ENCODE measurements at regions not wholly inside any gene's neighbourhood (a gene's known extent, or its start where the extent isn't known, plus 50 kb on each side); places are given as distances from the start of the nearest gene placed in this dataset.

DNA sequence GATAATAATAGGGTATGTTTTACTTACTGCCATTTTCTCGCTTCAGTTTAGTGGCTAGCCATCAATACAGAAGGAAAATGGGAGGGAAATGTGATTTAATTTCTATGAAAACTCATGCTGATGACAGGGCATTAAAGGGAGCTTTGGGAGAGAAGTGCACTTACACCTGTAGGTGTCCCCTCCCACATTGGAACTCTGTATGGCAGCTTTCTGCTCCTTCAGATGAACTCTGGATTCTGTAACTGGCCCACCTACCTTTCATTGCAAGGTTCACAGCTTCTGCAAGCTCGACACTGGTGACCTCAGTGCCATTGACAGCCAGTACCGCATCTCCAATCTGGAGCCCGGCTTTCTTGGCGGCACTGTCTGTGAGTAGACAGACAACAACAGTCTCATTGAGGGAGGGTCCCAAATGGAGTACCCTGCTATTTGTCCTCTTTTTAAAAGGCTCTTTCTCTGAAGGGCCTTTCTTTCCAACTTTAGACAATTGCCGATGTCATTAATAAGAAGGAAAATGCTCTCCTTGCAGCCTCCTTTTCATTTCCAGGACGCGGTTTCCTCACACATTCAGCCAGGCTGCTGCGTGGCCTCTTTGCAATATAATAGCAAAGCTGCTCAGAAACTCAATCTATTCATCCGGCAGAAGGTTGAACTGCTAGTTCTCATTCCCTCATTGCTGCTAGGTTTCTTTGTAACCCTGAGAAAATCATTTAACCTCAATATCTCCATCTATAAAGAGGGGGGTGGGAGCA lies 63.6 kb downstream of the NUDT12 start:
- POLR2A ChIA-PET, result no interaction called here
- Histone ChIP-seq H3K36me3 (replicated peaks in 1 of 2; ENCODE audit: control extremely low read depth in 1 of 2, control insufficient read depth in 1 of 2, extremely low read depth in 1 of 2, insufficient read depth in 2 of 2, low read length in 1 of 2) (no peaks in the 10 kb centered on the region), H3K27me3 (replicated peaks in 1 of 4; ENCODE audit: control extremely low read depth in 1 of 4, control insufficient read depth in 3 of 4, insufficient read depth in 4 of 4, low read length in 3 of 4) (no peaks in the 10 kb centered on the region), H3K27ac (ENCODE audit: low read length in 2 of 2) (no peak overlapping the region), H3K4me2 (replicated peaks; ENCODE audit: low read depth, low read length, poor library complexity, severe bottlenecking) (no peak overlapping the region), H3K4me3 (ENCODE audit: control extremely low read depth in 1 of 5, extremely low read depth in 1 of 5, insufficient read depth in 1 of 5, low read depth in 2 of 5, low read length in 4 of 5) (no peak overlapping the region), H3K9ac (ENCODE audit: low read length) (no peak overlapping the region), H3K79me2 (ENCODE audit: control insufficient read depth, insufficient read depth, low read length) (no peaks in the 10 kb centered on the region), H3K9me3 (ENCODE audit: control extremely low read depth in 1 of 3, control insufficient read depth in 2 of 3, insufficient read depth in 1 of 3, low read length in 2 of 3) (no peaks in the 10 kb centered on the region), H2AFZ (ENCODE audit: insufficient read depth, low read depth, low read length, poor library complexity, severe bottlenecking) (no peak overlapping the region), H4K20me1 (ENCODE audit: control insufficient read depth, insufficient read depth, low read length, poor library complexity, severe bottlenecking) (no peaks in the 10 kb centered on the region), H3K4me1 (ENCODE audit: control insufficient read depth in 2 of 2, insufficient read depth in 2 of 2, low read length in 2 of 2) (no peaks in the 10 kb centered on the region)
- intact Hi-C loops (cut with micrococcal nuclease), result no loop called here
- TF ChIP-seq, protein P1, sequence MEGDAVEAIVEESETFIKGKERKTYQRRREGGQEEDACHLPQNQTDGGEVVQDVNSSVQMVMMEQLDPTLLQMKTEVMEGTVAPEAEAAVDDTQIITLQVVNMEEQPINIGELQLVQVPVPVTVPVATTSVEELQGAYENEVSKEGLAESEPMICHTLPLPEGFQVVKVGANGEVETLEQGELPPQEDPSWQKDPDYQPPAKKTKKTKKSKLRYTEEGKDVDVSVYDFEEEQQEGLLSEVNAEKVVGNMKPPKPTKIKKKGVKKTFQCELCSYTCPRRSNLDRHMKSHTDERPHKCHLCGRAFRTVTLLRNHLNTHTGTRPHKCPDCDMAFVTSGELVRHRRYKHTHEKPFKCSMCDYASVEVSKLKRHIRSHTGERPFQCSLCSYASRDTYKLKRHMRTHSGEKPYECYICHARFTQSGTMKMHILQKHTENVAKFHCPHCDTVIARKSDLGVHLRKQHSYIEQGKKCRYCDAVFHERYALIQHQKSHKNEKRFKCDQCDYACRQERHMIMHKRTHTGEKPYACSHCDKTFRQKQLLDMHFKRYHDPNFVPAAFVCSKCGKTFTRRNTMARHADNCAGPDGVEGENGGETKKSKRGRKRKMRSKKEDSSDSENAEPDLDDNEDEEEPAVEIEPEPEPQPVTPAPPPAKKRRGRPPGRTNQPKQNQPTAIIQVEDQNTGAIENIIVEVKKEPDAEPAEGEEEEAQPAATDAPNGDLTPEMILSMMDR (IDR thresholded peaks at IDR 0.05), result no peak
- no peak for TF ChIP-seq EZH2 (IDR thresholded peaks at IDR 0.05; ENCODE audit: borderline replicate concordance, insufficient read depth, low read depth, low read length, poor library complexity, severe bottlenecking)
- no peak overlapping the region for H3K4me3 Mint-ChIP-seq
- WGBS (ENCODE audit: insufficient coverage), result 95% methylated on average over 9 of the region's 10 CpGs
- no peak overlapping the region for H3K27ac Mint-ChIP-seq
- no peaks in the 10 kb centered on the region for H3K9me3 Mint-ChIP-seq (ENCODE audit: insufficient read depth)
- no peak for ATAC-seq (ENCODE audit: low read depth)
- H3K4me1 Mint-ChIP-seq, result no peaks in the 10 kb centered on the region
- peaks cover 3% of the 10 kb centered on the region for H3K27me3 Mint-ChIP-seq
- CTCF ChIA-PET, result no interaction called here
- no peak for DNase-seq

DNA sequence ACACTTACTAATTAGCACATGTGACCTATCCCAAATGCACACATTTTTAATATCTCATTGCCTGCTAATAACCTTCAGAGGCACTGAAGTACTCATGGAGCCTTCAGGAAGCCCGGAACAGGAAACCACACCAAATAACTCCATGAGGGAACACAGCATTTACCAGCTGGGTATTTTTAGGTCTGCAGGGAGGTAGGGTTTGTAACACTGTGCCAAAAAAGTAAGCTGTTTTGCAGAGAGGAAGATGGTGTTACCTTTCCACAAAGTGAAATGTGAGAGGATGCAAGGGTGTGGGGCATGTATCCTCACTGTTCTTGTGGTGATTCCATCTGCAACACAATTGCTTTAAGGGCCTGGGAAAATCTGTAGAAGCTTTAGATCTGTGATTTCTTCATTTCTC lies 64.4 kb downstream of the NUDT12 start:
- Histone ChIP-seq H3K9ac (ENCODE audit: low read length) (no peak overlapping the region), H3K27me3 (replicated peaks in 1 of 4; ENCODE audit: control extremely low read depth in 1 of 4, control insufficient read depth in 3 of 4, insufficient read depth in 4 of 4, low read length in 3 of 4) (no peaks in the 10 kb centered on the region), H3K36me3 (replicated peaks in 1 of 2; ENCODE audit: control extremely low read depth in 1 of 2, control insufficient read depth in 1 of 2, extremely low read depth in 1 of 2, insufficient read depth in 2 of 2, low read length in 1 of 2) (no peaks in the 10 kb centered on the region), H3K4me2 (replicated peaks; ENCODE audit: low read depth, low read length, poor library complexity, severe bottlenecking) (no peak overlapping the region), H3K9me3 (ENCODE audit: control extremely low read depth in 1 of 3, control insufficient read depth in 2 of 3, insufficient read depth in 1 of 3, low read length in 2 of 3) (no peaks in the 10 kb centered on the region), H3K4me1 (ENCODE audit: control insufficient read depth in 2 of 2, insufficient read depth in 2 of 2, low read length in 2 of 2) (no peaks in the 10 kb centered on the region), H3K27ac (ENCODE audit: low read length in 2 of 2) (no peak overlapping the region), H3K4me3 (ENCODE audit: control extremely low read depth in 1 of 5, extremely low read depth in 1 of 5, insufficient read depth in 1 of 5, low read depth in 2 of 5, low read length in 4 of 5) (no peak overlapping the region), H3K79me2 (ENCODE audit: control insufficient read depth, insufficient read depth, low read length) (no peaks in the 10 kb centered on the region), H4K20me1 (ENCODE audit: control insufficient read depth, insufficient read depth, low read length, poor library complexity, severe bottlenecking) (no peaks in the 10 kb centered on the region), H2AFZ (ENCODE audit: insufficient read depth, low read depth, low read length, poor library complexity, severe bottlenecking) (no peak overlapping the region)
- no peak for ATAC-seq (ENCODE audit: low read depth)
- no peak for DNase-seq
- ChIA-PET POLR2A (no interaction called here), CTCF (interaction anchor here (1.1 kb wide), 1 partner anchor 23 kb away, joined by 3 read pairs; no protein-coding TSS in a partner anchor)
- H3K4me3 Mint-ChIP-seq, result no peak overlapping the region
- peaks cover 3% of the 10 kb centered on the region for H3K27me3 Mint-ChIP-seq
- no peak for TF ChIP-seq EZH2 (IDR thresholded peaks at IDR 0.05; ENCODE audit: borderline replicate concordance, insufficient read depth, low read depth, low read length, poor library complexity, severe bottlenecking)
- WGBS (ENCODE audit: insufficient coverage), result no CpG with 5 or more reads among the region's 1 CpG
- no peak overlapping the region for H3K27ac Mint-ChIP-seq
- intact Hi-C loops (cut with micrococcal nuclease), result no loop called here
- H3K9me3 Mint-ChIP-seq (ENCODE audit: insufficient read depth), result no peaks in the 10 kb centered on the region
- H3K4me1 Mint-ChIP-seq, result no peaks in the 10 kb centered on the region
